Stomach (tissue), 8 donors: ENCODE measurements at regions not wholly inside any gene's neighbourhood (a gene's known extent, or its start where the extent isn't known, plus 50 kb on each side); places are given as distances from the start of the nearest gene placed in this dataset.

Experiments used
- DNase-seq, 2 donors: peaks; one replicate each; pipeline versions ENCODE4 v3.0.0 to v3.0.0-alpha.2; 2013 to 2019
- H3K27ac ChIP-seq, 5 donors: fragments of 200-600 bp in 4 of 5; sonication (generic) in 4 of 5; one replicate each; pipeline ENCODE4 v1.5.1; 2013 to 2019; ENCODE audit warnings: mild to moderate bottlenecking in 1 of 5, moderate library complexity in 1 of 5
- H3K27me3 ChIP-seq, 3 donors: fragments of 200-600 bp; sonication (generic); one replicate each; pipeline ENCODE4 v1.5.1; 2017 to 2019; ENCODE audit warnings: mixed run types in 1 of 3
- H3K36me3 ChIP-seq, 4 donors: fragments of 200-600 bp; sonication (generic); 1 replicate in 3 of 4; 2 replicates in 1 of 4; pipeline ENCODE4 v1.5.1; 2016 to 2019
- H3K4me1 ChIP-seq, 4 donors: fragments of 200-600 bp; sonication (generic); one replicate each; pipeline ENCODE4 v1.5.1; 2016 to 2019
- H3K4me3 ChIP-seq, 4 donors: fragments of 200-600 bp; sonication (generic) in 3 of 4; one replicate each; pipeline ENCODE4 v1.5.1; 2016 to 2019; ENCODE audit warnings: mild to moderate bottlenecking in 1 of 4
- H3K9me3 ChIP-seq, 4 donors: fragments of 200-600 bp; sonication (generic); one replicate each; pipeline ENCODE4 v1.5.1; 2016 to 2019
- EP300 ChIP-seq: sonication (generic); formaldehyde crosslinking; IDR thresholded peaks from one replicate; pipeline ENCODE4 v1.6.1; 2017; ENCODE audit warnings: antibody characterized with exemption
- POLR2A ChIP-seq, 4 donors: fragments of 450-650 bp; IDR thresholded peaks; one replicate each; pipeline ENCODE4 v1.6.1; 2016; ENCODE audit warnings: antibody characterized with exemption in 4 of 4, control low read depth in 2 of 4, mild to moderate bottlenecking in 1 of 4, moderate library complexity in 1 of 4
- POLR2AphosphoS5 ChIP-seq, 3 donors: sonication (generic); formaldehyde crosslinking; IDR thresholded peaks; one replicate each; pipeline ENCODE4 v1.6.1; 2016; ENCODE audit warnings: antibody characterized with exemption in 3 of 3
- WGBS, 5 donors: extraction: QIAGEN DNeasy Blood & Tissue Kit in 3 of 5; methylation state at CpG; one replicate each; pipeline versions ENCODE4 v1.1.5 to v1.1.7; 2013 to 2018; 5-methylcytosine and 5-hydroxymethylcytosine counted together
- intact Hi-C: fragments of 100-400 bp; cut with DNase I; formaldehyde crosslinking; loops from one replicate; pipeline ENCODE4 v1.15.1; 2023; ENCODE audit warnings: low total_unique reads
- TF ChIP-seq, protein P1 (sequence below), 7 experiments: fragments of 450-650 bp in 4 of 7; fragments of 200-600 bp in 3 of 7; sonication (generic) in 3 of 7; IDR thresholded peaks; one replicate each; pipeline ENCODE4 v1.5.1; 2016 to 2019; ENCODE audit warnings: antibody characterized with exemption in 7 of 7, control low read depth in 2 of 7, mild to moderate bottlenecking in 1 of 7
- donor health status: healthy with polysubstance abuse.
- donor health status: Bipolar disorder and iron deficiency.
- donor health status: healthy.

DNA sequence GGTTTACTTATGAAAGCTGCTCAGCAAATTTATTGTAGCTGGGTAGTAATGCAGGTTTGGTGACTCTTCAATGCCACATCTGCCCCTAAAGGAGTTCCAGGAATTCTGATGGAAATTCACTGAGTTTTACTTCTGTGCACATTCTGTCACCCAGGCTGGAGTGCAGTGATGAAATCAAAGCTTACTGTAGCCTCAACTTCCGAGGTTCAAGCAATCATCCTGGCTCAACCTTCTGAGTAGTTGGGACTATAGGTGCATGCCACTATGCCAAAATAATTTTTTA, 150.6 kb upstream of the RUNX1 start:
- WGBS, 5 donors = 78 to 96% (median 92%) methylated on average over 1 of the region's 1 CpG
- H3K27me3 ChIP-seq = no peaks in the 10 kb centered on the region
- TF ChIP-seq POLR2A (IDR thresholded peaks at IDR 0.05) (no peak), EP300 (no peak), POLR2AphosphoS5 (IDR thresholded peaks at IDR 0.05) (no peak)
- TF ChIP-seq, protein P1, sequence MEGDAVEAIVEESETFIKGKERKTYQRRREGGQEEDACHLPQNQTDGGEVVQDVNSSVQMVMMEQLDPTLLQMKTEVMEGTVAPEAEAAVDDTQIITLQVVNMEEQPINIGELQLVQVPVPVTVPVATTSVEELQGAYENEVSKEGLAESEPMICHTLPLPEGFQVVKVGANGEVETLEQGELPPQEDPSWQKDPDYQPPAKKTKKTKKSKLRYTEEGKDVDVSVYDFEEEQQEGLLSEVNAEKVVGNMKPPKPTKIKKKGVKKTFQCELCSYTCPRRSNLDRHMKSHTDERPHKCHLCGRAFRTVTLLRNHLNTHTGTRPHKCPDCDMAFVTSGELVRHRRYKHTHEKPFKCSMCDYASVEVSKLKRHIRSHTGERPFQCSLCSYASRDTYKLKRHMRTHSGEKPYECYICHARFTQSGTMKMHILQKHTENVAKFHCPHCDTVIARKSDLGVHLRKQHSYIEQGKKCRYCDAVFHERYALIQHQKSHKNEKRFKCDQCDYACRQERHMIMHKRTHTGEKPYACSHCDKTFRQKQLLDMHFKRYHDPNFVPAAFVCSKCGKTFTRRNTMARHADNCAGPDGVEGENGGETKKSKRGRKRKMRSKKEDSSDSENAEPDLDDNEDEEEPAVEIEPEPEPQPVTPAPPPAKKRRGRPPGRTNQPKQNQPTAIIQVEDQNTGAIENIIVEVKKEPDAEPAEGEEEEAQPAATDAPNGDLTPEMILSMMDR (IDR thresholded peaks at IDR 0.05) = no peak
- H3K27ac ChIP-seq = no peak overlapping the region
- no peaks in the 10 kb centered on the region for H3K36me3 ChIP-seq
- no peak for DNase-seq
- H3K9me3 ChIP-seq = no peaks in the 10 kb centered on the region
- H3K4me1 ChIP-seq = peaks cover 0 to 20% (median 9%) of the 10 kb centered on the region in 4 donors
- intact Hi-C loops = no loop called here
- no peak overlapping the region for H3K4me3 ChIP-seq

DNA sequence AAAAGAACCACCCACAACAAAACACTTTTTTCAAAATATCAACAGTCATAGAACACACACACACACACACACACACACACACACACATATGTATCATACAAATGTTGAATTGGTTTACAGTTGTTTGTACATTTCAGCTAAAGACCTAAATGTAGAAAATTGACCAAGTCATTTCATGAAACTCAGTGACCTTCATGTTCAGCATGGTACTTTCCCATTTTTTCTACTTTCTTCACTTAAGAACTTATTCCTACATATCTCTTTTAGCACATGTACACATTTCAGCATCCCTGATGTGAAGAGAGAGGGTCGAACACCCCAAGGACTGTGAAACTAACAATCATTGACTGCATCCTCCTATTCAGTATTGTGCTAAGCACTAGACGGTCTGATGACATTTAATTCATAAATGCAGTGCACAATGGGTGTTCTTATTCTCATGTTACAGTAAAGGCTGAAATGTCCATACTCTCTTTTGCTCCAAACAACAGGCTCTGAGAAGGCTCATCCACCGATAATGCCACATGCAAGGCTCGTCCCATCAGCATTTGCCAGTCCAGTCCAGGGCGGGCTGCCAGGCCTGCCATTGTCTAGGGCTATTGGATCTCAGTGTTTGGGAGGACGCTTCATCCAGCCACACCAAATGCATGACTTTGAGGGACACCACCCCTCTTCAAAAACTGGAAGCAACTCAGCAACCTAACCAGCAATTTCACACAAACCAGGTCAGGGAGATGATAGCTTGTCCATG, 150.1 kb upstream of the RUNX1 start:
- peaks cover 0 to 15% (median 6%) of the 10 kb centered on the region in 4 donors for H3K4me1 ChIP-seq
- no peak overlapping the region for H3K27ac ChIP-seq
- intact Hi-C loops = no loop called here
- H3K36me3 ChIP-seq = no peaks in the 10 kb centered on the region
- TF ChIP-seq POLR2A (IDR thresholded peaks at IDR 0.05) = no peak
- no peak for TF ChIP-seq POLR2AphosphoS5 (IDR thresholded peaks at IDR 0.05)
- TF ChIP-seq, protein P1 (IDR thresholded peaks at IDR 0.05) = no peak
- no peak for TF ChIP-seq EP300
- no peaks in the 10 kb centered on the region for H3K9me3 ChIP-seq
- H3K27me3 ChIP-seq = no peaks in the 10 kb centered on the region
- H3K4me3 ChIP-seq = no peak overlapping the region
- no peak for DNase-seq
- WGBS, 5 donors = 87 to 95% (median 93%) methylated on average over 3 to 6 of the region's 6 CpGs

DNA sequence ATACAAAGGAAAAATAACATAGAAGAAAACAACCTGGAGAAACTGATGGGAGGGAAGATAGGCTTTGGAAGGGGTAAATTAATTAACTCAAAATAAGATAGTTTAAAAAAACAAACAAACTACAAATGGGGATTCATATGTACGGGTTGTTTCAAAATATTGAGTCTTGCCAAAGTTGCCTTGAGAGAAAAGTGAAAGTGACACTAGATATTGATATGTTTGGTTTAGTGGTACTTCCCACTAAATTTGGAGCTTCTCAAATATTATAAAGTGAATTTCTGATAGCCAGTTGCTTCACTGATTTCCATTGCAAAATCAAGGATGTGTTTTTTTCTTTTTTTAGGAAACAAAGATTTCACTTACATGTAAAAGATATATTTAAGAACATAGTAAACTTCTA, 149.5 kb upstream of the RUNX1 start:
- WGBS, 5 donors = 17 to 63% (median 53%) methylated on average over 1 of the region's 1 CpG
- Histone ChIP-seq H3K27me3 (no peaks in the 10 kb centered on the region), H3K4me1 (peaks cover 0 to 9% (median 3%) of the 10 kb centered on the region in 4 donors), H3K9me3 (no peaks in the 10 kb centered on the region), H3K36me3 (no peaks in the 10 kb centered on the region), H3K27ac (peak overlapping the region in 1 of 5 donors; percentile 22), H3K4me3 (no peak overlapping the region)
- TF ChIP-seq POLR2A (IDR thresholded peaks at IDR 0.05) (no peak), POLR2AphosphoS5 (IDR thresholded peaks at IDR 0.05) (no peak), EP300 (no peak)
- TF ChIP-seq, protein P1 (IDR thresholded peaks at IDR 0.05) = no peak
- intact Hi-C loops = no loop called here
- DNase-seq = no peak

DNA sequence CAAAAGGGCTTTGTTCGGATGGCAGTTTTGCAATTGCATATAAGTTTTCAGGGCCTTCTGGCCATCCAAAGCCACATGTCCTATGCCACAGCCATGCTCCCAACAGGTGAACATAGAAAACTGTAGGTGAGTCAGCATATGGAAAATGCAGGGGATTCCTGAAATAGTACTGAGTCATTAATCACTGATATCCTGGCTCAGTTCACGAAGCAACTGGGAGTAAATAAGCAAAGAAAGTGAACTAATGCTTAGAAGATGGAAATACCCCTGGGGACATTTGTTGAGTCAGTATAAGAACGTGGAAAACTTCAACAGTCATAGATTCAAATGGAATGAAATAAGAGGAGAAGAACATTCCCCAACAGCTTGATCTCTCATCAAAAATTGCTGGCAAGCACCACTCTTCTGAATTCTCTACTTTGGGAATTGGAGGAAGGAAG, 148.9 kb upstream of the RUNX1 start:
- Histone ChIP-seq H3K9me3 (no peaks in the 10 kb centered on the region), H3K27me3 (no peaks in the 10 kb centered on the region), H3K27ac (peak overlapping the region in 2 of 5 donors; percentile 22 to 41), H3K4me1 (peaks cover 0 to 3% (median under 1%) of the 10 kb centered on the region in 4 donors), H3K36me3 (no peaks in the 10 kb centered on the region), H3K4me3 (no peak overlapping the region)
- DNase-seq = peak in 1 of 2 donors; percentile 48
- intact Hi-C loops = no loop called here
- 42 to 56% (median 45%) methylated on average over 3 of the region's 3 CpGs for WGBS, 5 donors
- TF ChIP-seq, protein P1 (IDR thresholded peaks at IDR 0.05) = no peak
- TF ChIP-seq POLR2AphosphoS5 (IDR thresholded peaks at IDR 0.05) (no peak), EP300 (no peak), POLR2A (IDR thresholded peaks at IDR 0.05) (no peak)
